HG03103 (cell line): ENCODE measurements at regions not wholly inside any gene's neighbourhood (a gene's known extent, or its start where the extent isn't known, plus 50 kb on each side); places are given as distances from the start of the nearest gene placed in this dataset.
"Not testable (repeated sequence)": the region's sequence is repeated elsewhere in the genome, so short reads cannot be mapped to it uniquely, and the experiment has no call there.

Experiments
- ATAC-seq: cut with Tn5 transposase; IDR thresholded peaks from one replicate; pipeline ENCODE4 v1.9.1; 2021; ENCODE audit warnings: low read depth; ENCODE audit not compliant: unreplicated experiment

GRCh38 chr16:79994418-79994817 lies 393.9 kb upstream of the MAF start:
- ATAC-seq = no peak

GRCh38 chr16:79993629-79994209 lies 393.2 kb upstream of the MAF start:
- ATAC-seq = no peak

- no peak for ATAC-seq
These were observed 391.4 kb upstream of the MAF start for GRCh38 chr16:79991969-79992368.

GRCh38 chr16:79988721-79989220 lies 388.2 kb upstream of the MAF start:
- ATAC-seq = no peak

- ATAC-seq = no peak
These were observed 387.6 kb upstream of the MAF start for GRCh38 chr16:79988089-79988488.

- ATAC-seq = no peak
These were observed 385.8 kb upstream of the MAF start for GRCh38 chr16:79986352-79986751.

GRCh38 chr16:79985606-79986005 lies 385.1 kb upstream of the MAF start:
- no peak for ATAC-seq

GRCh38 chr16:79984149-79984548 lies 383.6 kb upstream of the MAF start:
- ATAC-seq = not testable (repeated sequence)

- ATAC-seq = no peak
These were observed 382.3 kb upstream of the MAF start for GRCh38 chr16:79982862-79983261.

- no peak for ATAC-seq
These were observed 381.8 kb upstream of the MAF start for GRCh38 chr16:79982361-79982760.

- ATAC-seq = no peak
These were observed 381.3 kb upstream of the MAF start for GRCh38 chr16:79981814-79982213.

GRCh38 chr16:79980650-79981521 lies 380.3 kb upstream of the MAF start:
- ATAC-seq = no peak

- no peak for ATAC-seq
These were observed 377.7 kb upstream of the MAF start for GRCh38 chr16:79977940-79978836.

- ATAC-seq = no peak
These were observed 372.8 kb upstream of the MAF start for GRCh38 chr16:79973320-79973719.

GRCh38 chr16:79972053-79972704 lies 371.6 kb upstream of the MAF start:
- no peak for ATAC-seq

GRCh38 chr16:79971237-79971572 lies 370.7 kb upstream of the MAF start:
- ATAC-seq = no peak

- no peak for ATAC-seq
These were observed 370.2 kb upstream of the MAF start for GRCh38 chr16:79970551-79971236.

- no peak for ATAC-seq
These were observed 369.6 kb upstream of the MAF start for GRCh38 chr16:79970087-79970486.

- no peak for ATAC-seq
These were observed 368.9 kb upstream of the MAF start for GRCh38 chr16:79969458-79969857.

GRCh38 chr16:79966226-79966625 lies 365.7 kb upstream of the MAF start:
- ATAC-seq = no peak
